HEK293 (cell line): ENCODE measurements at regions not wholly inside any gene's neighbourhood (a gene's known extent, or its start where the extent isn't known, plus 50 kb on each side); places are given as distances from the start of the nearest gene placed in this dataset.

ENCODE experiments used
- KLF16 ChIP-seq: fragments of 450-650 bp; formaldehyde crosslinking; IDR thresholded peaks from 2 replicates; pipeline ENCODE4 v1.5.1; 2017; ENCODE audit warnings: missing biosample characterization, missing genetic modification characterization
- RBAK ChIP-seq: fragments of 450-650 bp; formaldehyde crosslinking; IDR thresholded peaks from 2 replicates; pipeline ENCODE4 v1.5.1; 2016; ENCODE audit warnings: missing biosample characterization, missing genetic modification characterization
- YY1 ChIP-seq: fragments of 450-650 bp; formaldehyde crosslinking; IDR thresholded peaks from 2 replicates; pipeline ENCODE4 v1.5.1; 2018; ENCODE audit warnings: missing biosample characterization, missing genetic modification characterization
- ZBTB21 ChIP-seq: fragments of 450-650 bp; formaldehyde crosslinking; IDR thresholded peaks from 2 replicates; pipeline ENCODE4 v1.5.1; 2017; ENCODE audit warnings: missing biosample characterization, missing genetic modification characterization
- ZNF146 ChIP-seq: fragments of 450-650 bp; formaldehyde crosslinking; IDR thresholded peaks from 2 replicates; pipeline ENCODE4 v1.5.1; 2016; ENCODE audit warnings: missing biosample characterization, missing genetic modification characterization
- ZNF211 ChIP-seq: fragments of 450-650 bp; formaldehyde crosslinking; IDR thresholded peaks from 2 replicates; pipeline ENCODE4 v1.5.1; 2016; ENCODE audit warnings: low read depth, missing biosample characterization, missing genetic modification characterization
- ZNF274 ChIP-seq, 2 experiments: fragments of 200-500 bp in 1 of 2; fragments of 450-650 bp in 1 of 2; sonication (Bioruptor generic) in 1 of 2; formaldehyde crosslinking in 1 of 2; IDR thresholded peaks; 2 replicates each; pipeline versions ENCODE4 v1.5.1 to v1.6.1; 2014 to 2016; ENCODE audit warnings: borderline replicate concordance in 1 of 2, inconsistent platforms in 1 of 2, low read length in 1 of 2, missing biosample characterization in 1 of 2, missing genetic modification characterization in 1 of 2
- ZNF837 ChIP-seq: fragments of 450-650 bp; formaldehyde crosslinking; IDR thresholded peaks from 2 replicates; pipeline ENCODE4 v1.5.1; 2016; ENCODE audit warnings: missing biosample characterization, missing genetic modification characterization
- TF ChIP-seq, protein P1 (sequence below): fragments of 450-650 bp; formaldehyde crosslinking; IDR thresholded peaks from 2 replicates; pipeline ENCODE4 v1.5.1; 2017; ENCODE audit warnings: missing biosample characterization, missing genetic modification characterization
- TF ChIP-seq, protein P2 (sequence below): fragments of 450-650 bp; formaldehyde crosslinking; IDR thresholded peaks from 2 replicates; pipeline ENCODE4 v1.5.1; 2016; ENCODE audit warnings: missing biosample characterization, missing genetic modification characterization
- TF ChIP-seq, protein P3 (sequence below): fragments of 450-650 bp; formaldehyde crosslinking; IDR thresholded peaks from 2 replicates; pipeline ENCODE4 v1.5.0; 2017; ENCODE audit warnings: missing biosample characterization, missing genetic modification characterization, borderline replicate concordance

DNA sequence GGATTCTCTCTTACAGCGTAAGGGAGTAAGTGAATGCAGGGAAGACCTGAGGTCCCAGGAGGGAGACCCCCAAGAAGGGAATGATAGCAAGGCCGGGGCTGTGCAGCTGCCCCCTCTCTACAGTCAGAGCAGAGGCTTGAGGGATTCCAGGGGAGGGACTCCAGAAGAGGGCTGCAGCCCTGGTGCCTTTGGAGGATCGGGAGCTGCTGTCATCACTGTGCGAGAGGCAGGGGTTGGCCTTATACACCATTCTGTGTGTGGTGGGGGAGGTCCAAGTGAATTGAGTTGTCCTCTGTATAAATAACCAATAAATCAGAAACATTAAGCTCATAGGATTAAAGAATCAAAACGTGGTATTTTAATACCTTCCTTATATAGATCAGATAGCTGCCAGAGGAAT, 114.9 kb downstream of the GLI2 start:
- TF ChIP-seq KLF16 (tag by site-specific recombination) (no peak), ZNF146 (tag by site-specific recombination) (no peak), ZNF274 (IDR thresholded peaks at IDR 0.05; ENCODE audit: low read length) (no peak), ZNF274 (tag by site-specific recombination; IDR thresholded peaks at IDR 0.05; ENCODE audit: borderline replicate concordance) (no peak), ZNF211 (no peak), ZBTB21 (tag by site-specific recombination) (no peak), RBAK (tag by site-specific recombination) (no peak), YY1 (no peak), ZNF837 (no peak)
- TF ChIP-seq, protein P1, sequence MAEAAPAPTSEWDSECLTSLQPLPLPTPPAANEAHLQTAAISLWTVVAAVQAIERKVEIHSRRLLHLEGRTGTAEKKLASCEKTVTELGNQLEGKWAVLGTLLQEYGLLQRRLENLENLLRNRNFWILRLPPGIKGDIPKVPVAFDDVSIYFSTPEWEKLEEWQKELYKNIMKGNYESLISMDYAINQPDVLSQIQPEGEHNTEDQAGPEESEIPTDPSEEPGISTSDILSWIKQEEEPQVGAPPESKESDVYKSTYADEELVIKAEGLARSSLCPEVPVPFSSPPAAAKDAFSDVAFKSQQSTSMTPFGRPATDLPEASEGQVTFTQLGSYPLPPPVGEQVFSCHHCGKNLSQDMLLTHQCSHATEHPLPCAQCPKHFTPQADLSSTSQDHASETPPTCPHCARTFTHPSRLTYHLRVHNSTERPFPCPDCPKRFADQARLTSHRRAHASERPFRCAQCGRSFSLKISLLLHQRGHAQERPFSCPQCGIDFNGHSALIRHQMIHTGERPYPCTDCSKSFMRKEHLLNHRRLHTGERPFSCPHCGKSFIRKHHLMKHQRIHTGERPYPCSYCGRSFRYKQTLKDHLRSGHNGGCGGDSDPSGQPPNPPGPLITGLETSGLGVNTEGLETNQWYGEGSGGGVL (tag by site-specific recombination), result no peak
- TF ChIP-seq, protein P2, sequence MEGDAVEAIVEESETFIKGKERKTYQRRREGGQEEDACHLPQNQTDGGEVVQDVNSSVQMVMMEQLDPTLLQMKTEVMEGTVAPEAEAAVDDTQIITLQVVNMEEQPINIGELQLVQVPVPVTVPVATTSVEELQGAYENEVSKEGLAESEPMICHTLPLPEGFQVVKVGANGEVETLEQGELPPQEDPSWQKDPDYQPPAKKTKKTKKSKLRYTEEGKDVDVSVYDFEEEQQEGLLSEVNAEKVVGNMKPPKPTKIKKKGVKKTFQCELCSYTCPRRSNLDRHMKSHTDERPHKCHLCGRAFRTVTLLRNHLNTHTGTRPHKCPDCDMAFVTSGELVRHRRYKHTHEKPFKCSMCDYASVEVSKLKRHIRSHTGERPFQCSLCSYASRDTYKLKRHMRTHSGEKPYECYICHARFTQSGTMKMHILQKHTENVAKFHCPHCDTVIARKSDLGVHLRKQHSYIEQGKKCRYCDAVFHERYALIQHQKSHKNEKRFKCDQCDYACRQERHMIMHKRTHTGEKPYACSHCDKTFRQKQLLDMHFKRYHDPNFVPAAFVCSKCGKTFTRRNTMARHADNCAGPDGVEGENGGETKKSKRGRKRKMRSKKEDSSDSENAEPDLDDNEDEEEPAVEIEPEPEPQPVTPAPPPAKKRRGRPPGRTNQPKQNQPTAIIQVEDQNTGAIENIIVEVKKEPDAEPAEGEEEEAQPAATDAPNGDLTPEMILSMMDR (tag by site-specific recombination), result no peak
- TF ChIP-seq, protein P3, sequence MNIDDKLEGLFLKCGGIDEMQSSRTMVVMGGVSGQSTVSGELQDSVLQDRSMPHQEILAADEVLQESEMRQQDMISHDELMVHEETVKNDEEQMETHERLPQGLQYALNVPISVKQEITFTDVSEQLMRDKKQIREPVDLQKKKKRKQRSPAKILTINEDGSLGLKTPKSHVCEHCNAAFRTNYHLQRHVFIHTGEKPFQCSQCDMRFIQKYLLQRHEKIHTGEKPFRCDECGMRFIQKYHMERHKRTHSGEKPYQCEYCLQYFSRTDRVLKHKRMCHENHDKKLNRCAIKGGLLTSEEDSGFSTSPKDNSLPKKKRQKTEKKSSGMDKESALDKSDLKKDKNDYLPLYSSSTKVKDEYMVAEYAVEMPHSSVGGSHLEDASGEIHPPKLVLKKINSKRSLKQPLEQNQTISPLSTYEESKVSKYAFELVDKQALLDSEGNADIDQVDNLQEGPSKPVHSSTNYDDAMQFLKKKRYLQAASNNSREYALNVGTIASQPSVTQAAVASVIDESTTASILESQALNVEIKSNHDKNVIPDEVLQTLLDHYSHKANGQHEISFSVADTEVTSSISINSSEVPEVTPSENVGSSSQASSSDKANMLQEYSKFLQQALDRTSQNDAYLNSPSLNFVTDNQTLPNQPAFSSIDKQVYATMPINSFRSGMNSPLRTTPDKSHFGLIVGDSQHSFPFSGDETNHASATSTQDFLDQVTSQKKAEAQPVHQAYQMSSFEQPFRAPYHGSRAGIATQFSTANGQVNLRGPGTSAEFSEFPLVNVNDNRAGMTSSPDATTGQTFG (tag by site-specific recombination), result no peak
